ENCODE measurements at regions not wholly inside any gene's neighbourhood (a gene's known extent, or its start where the extent isn't known, plus 50 kb on each side); places are given as distances from the start of the nearest gene placed in this dataset.

- no TSS peak for BruUV-seq (replicated peaks)
- DNase-seq (ENCODE audit: low read depth, low spot score) (no peak), ATAC-seq (no peak)
- H3K4me3 ChIP-seq (ENCODE audit: low read depth in 2 of 2, low read length in 2 of 2) = no peak overlapping the region
- no peaks in the 10 kb centered on the region for H3K4me1 ChIP-seq (ENCODE audit: control insufficient read depth, insufficient read depth, low read length)
- H3K36me3 ChIP-seq (ENCODE audit: control insufficient read depth, insufficient read depth, low read length) = no peaks in the 10 kb centered on the region
- H3K27ac ChIP-seq (ENCODE audit: low read length) = no peak overlapping the region
- TF ChIP-seq TCF7L2 (IDR thresholded peaks at IDR 0.05; ENCODE audit: low read depth, low read length) = no peak
- no peak for TF ChIP-seq SIN3A (IDR thresholded peaks at IDR 0.05; ENCODE audit: borderline replicate concordance, insufficient read depth, low read depth, low read length)
- no peak for TF ChIP-seq REST (IDR thresholded peaks at IDR 0.05; ENCODE audit: insufficient read depth in 1 of 2, low read depth in 2 of 2, low read length in 1 of 2)
- no peak for TF ChIP-seq POLR2AphosphoS5 (IDR thresholded peaks at IDR 0.05; ENCODE audit: low read depth, low read length)
- no peak for TF ChIP-seq CTCF (IDR thresholded peaks at IDR 0.05)
- no peaks in the 10 kb centered on the region for H3K27me3 ChIP-seq (ENCODE audit: control insufficient read depth, insufficient read depth, low read length)
- ChIA-PET POLR2A (no interaction called here), CTCF (no interaction called here)
- intact Hi-C loops (cut with micrococcal nuclease; ENCODE audit: unreplicated experiment) (no loop called here), in situ Hi-C loops (cut with HindIII; ENCODE audit: low pct_unique_long_range_greater_than_20kb, low sequenced_read_pairs) (no loop called here)
- H3K9me3 ChIP-seq (ENCODE audit: control insufficient read depth, insufficient read depth, low read depth, low read length) = no peaks in the 10 kb centered on the region
Measured at GRCh38 chr9:28808042-28808441, 1234.8 kb upstream of the C9orf72 start.

- in situ Hi-C loops (cut with HindIII; ENCODE audit: low pct_unique_long_range_greater_than_20kb, low sequenced_read_pairs) (no loop called here), intact Hi-C loops (cut with micrococcal nuclease; ENCODE audit: unreplicated experiment) (no loop called here)
- ChIA-PET POLR2A (no interaction called here), CTCF (no interaction called here)
- ATAC-seq (no peak), DNase-seq (ENCODE audit: low read depth, low spot score) (no peak)
- Histone ChIP-seq H3K27me3 (ENCODE audit: control insufficient read depth, insufficient read depth, low read length) (no peaks in the 10 kb centered on the region), H3K36me3 (ENCODE audit: control insufficient read depth, insufficient read depth, low read length) (no peaks in the 10 kb centered on the region), H3K27ac (ENCODE audit: low read length) (no peak overlapping the region), H3K9me3 (ENCODE audit: control insufficient read depth, insufficient read depth, low read depth, low read length) (no peaks in the 10 kb centered on the region), H3K4me3 (ENCODE audit: low read depth in 2 of 2, low read length in 2 of 2) (no peak overlapping the region), H3K4me1 (ENCODE audit: control insufficient read depth, insufficient read depth, low read length) (no peaks in the 10 kb centered on the region)
- BruUV-seq (replicated peaks) = no TSS peak
- TF ChIP-seq SIN3A (IDR thresholded peaks at IDR 0.05; ENCODE audit: borderline replicate concordance, insufficient read depth, low read depth, low read length) (no peak), REST (IDR thresholded peaks at IDR 0.05; ENCODE audit: insufficient read depth in 1 of 2, low read depth in 2 of 2, low read length in 1 of 2) (no peak), POLR2AphosphoS5 (IDR thresholded peaks at IDR 0.05; ENCODE audit: low read depth, low read length) (no peak), CTCF (IDR thresholded peaks at IDR 0.05) (no peak), TCF7L2 (IDR thresholded peaks at IDR 0.05; ENCODE audit: low read depth, low read length) (no peak)
Measured at GRCh38 chr9:28810388-28811075, 1237.3 kb upstream of the C9orf72 start.
